Mesenchymal stem cell (in vitro differentiated cells and primary cell): ENCODE measurements at regions not wholly inside any gene's neighbourhood (a gene's known extent, or its start where the extent isn't known, plus 50 kb on each side); places are given as distances from the start of the nearest gene placed in this dataset.

Experiments used
- DNase-seq: peaks from one replicate; pipeline ENCODE4 v3.0.0-alpha.2; 2013
- H2AFZ ChIP-seq: one replicate; pipeline ENCODE4 v1.6.1; 2013; ENCODE audit warnings: low read depth, mild to moderate bottlenecking, control low read depth, inconsistent platforms, low read length, moderate library complexity
- H2AK5ac ChIP-seq: 2 replicates; pipeline ENCODE4 v1.6.1; 2013; ENCODE audit warnings: low read length, moderate library complexity, mild to moderate bottlenecking, inconsistent platforms; ENCODE audit not compliant: severe bottlenecking
- H2BK120ac ChIP-seq: one replicate; pipeline ENCODE4 v1.6.1; 2013; ENCODE audit warnings: low read depth, mild to moderate bottlenecking, inconsistent platforms, low read length, moderate library complexity
- H2BK12ac ChIP-seq, 2 experiments: one replicate each; pipeline ENCODE4 v1.6.1; 2013; ENCODE audit warnings: inconsistent platforms in 2 of 2, low read length in 2 of 2, mild to moderate bottlenecking in 2 of 2, moderate library complexity in 2 of 2, control low read depth in 1 of 2
- H2BK15ac ChIP-seq: one replicate; pipeline ENCODE4 v1.6.1; 2013; ENCODE audit warnings: mild to moderate bottlenecking, low read depth, inconsistent platforms; ENCODE audit not compliant: poor library complexity, severe bottlenecking
- H2BK5ac ChIP-seq: 2 replicates; pipeline ENCODE4 v1.6.1; 2013; ENCODE audit warnings: low read depth, mild to moderate bottlenecking, low read length, control low read depth, inconsistent platforms; ENCODE audit not compliant: poor library complexity, severe bottlenecking
- H3K14ac ChIP-seq, 2 experiments: one replicate each; pipeline ENCODE4 v1.6.1; 2013; ENCODE audit warnings: inconsistent platforms in 2 of 2, low read length in 2 of 2, control low read depth in 1 of 2, mild to moderate bottlenecking in 1 of 2, moderate library complexity in 1 of 2
- H3K18ac ChIP-seq, 2 experiments: one replicate each; pipeline ENCODE4 v1.6.1; 2013; ENCODE audit warnings: inconsistent platforms in 2 of 2, low read length in 2 of 2, control low read depth in 1 of 2, low read depth in 1 of 2, mild to moderate bottlenecking in 1 of 2
- H3K23ac ChIP-seq, 2 experiments: one replicate each; pipeline ENCODE4 v1.6.1; 2013; ENCODE audit warnings: inconsistent platforms in 2 of 2, low read length in 2 of 2, mild to moderate bottlenecking in 2 of 2, moderate library complexity in 2 of 2, control low read depth in 1 of 2
- H3K27ac ChIP-seq: 2 replicates; pipeline ENCODE4 v1.5.1; 2013; ENCODE audit warnings: mild to moderate bottlenecking, moderate library complexity, low read length, control low read depth, inconsistent platforms; ENCODE audit not compliant: poor library complexity, severe bottlenecking
- H3K27me3 ChIP-seq, 2 experiments: 2 replicates each; pipeline versions ENCODE4 v1.6.1 to v1.7.0; 2013; ENCODE audit warnings: low read length in 2 of 2, mild to moderate bottlenecking in 2 of 2, moderate library complexity in 2 of 2, control low read depth in 1 of 2, inconsistent platforms in 1 of 2; ENCODE audit not compliant: control insufficient read depth in 1 of 2, insufficient read depth in 1 of 2
- H3K36me3 ChIP-seq, 2 experiments: 2 replicates each; pipeline versions ENCODE4 v1.6.1 to v1.7.0; 2013; ENCODE audit warnings: low read length in 2 of 2, control low read depth in 1 of 2, inconsistent platforms in 1 of 2, low read depth in 1 of 2, mild to moderate bottlenecking in 1 of 2; ENCODE audit not compliant: insufficient read depth in 2 of 2, control insufficient read depth in 1 of 2
- H3K4ac ChIP-seq, 2 experiments: one replicate each; pipeline ENCODE4 v1.6.1; 2013; ENCODE audit warnings: inconsistent platforms in 2 of 2, low read length in 2 of 2, mild to moderate bottlenecking in 2 of 2, moderate library complexity in 2 of 2, control low read depth in 1 of 2, low read depth in 1 of 2
- H3K4me1 ChIP-seq: 2 replicates; pipeline ENCODE4 v1.6.1; 2013; ENCODE audit warnings: low read depth, low read length, control low read depth; ENCODE audit not compliant: control insufficient read depth, insufficient read depth
- H3K4me2 ChIP-seq: 2 replicates; pipeline ENCODE4 v1.6.1; 2013; ENCODE audit warnings: low read length, mild to moderate bottlenecking, inconsistent platforms; ENCODE audit not compliant: poor library complexity, severe bottlenecking
- H3K4me3 ChIP-seq, 2 experiments: 2 replicates each; pipeline versions ENCODE4 v1.5.1 to v1.7.0; 2013; ENCODE audit warnings: low read length in 2 of 2, mild to moderate bottlenecking in 2 of 2, control low read depth in 1 of 2, low read depth in 1 of 2; ENCODE audit not compliant: insufficient read depth in 1 of 2
- H3K79me1 ChIP-seq: replicated peaks from 2 replicates; pipeline ENCODE4 v1.6.1; 2013; ENCODE audit warnings: mild to moderate bottlenecking, control low read depth, low read length, inconsistent platforms; ENCODE audit not compliant: poor library complexity, severe bottlenecking
- H3K9ac ChIP-seq: 2 replicates; pipeline ENCODE4 v1.7.0; 2013; ENCODE audit warnings: mild to moderate bottlenecking, low read length, moderate library complexity
- H3K9me3 ChIP-seq: 2 replicates; pipeline ENCODE4 v1.7.0; 2013; ENCODE audit warnings: mild to moderate bottlenecking, low read length; ENCODE audit not compliant: control insufficient read depth
- H4K8ac ChIP-seq: one replicate; pipeline ENCODE4 v1.6.1; 2013; ENCODE audit warnings: inconsistent platforms, mild to moderate bottlenecking, low read length, moderate library complexity
- H4K91ac ChIP-seq: one replicate; pipeline ENCODE4 v1.6.1; 2013; ENCODE audit warnings: mild to moderate bottlenecking, low read length, inconsistent platforms
- WGBS: methylation state at CpG from one replicate; pipeline ENCODE4 v1.1.7; 2013; ENCODE audit warnings: mixed read lengths; 5-methylcytosine and 5-hydroxymethylcytosine counted together

DNA sequence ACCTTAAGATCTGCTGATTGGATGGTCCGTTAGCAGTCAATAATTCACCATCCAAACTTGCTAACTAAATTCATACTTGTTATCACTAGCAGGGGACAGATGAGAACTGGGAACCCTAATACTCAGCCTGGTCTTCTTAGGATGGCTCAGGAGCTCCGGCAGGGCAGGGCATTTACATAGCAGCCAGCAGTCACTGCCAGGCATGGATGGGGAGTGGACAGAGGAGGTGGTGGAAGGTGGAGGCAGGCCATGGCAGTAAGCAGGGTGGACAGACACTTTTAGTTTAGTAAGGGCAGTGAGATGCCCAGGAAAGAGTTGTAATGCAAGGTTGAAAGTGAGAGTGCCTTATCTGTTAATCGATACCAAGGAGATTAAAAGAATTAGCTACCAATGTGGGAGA lies 392.2 kb upstream of the CHST9 start:
- Histone ChIP-seq H4K8ac (no peak overlapping the region), H3K36me3 (no peaks in the 10 kb centered on the region), H3K23ac (no peak overlapping the region), H2BK5ac (no peak overlapping the region), H3K4me1 (no peaks in the 10 kb centered on the region), H2BK15ac (no peak overlapping the region), H2AFZ (no peak overlapping the region), H3K4ac (no peak overlapping the region), H4K91ac (no peak overlapping the region), H3K27ac (no peak overlapping the region), H3K4me2 (no peak overlapping the region), H2AK5ac (no peak overlapping the region), H3K79me1 (no peaks in the 10 kb centered on the region), H3K9me3 (peaks cover 8% of the 10 kb centered on the region), H3K4me3 (no peak overlapping the region), H3K27me3 (no peaks in the 10 kb centered on the region), H3K18ac (no peak overlapping the region), H3K14ac (no peak overlapping the region), H3K9ac (no peak overlapping the region), H2BK120ac (no peak overlapping the region), H2BK12ac (no peak overlapping the region)
- WGBS: 87% methylated on average over 3 of the region's 3 CpGs
- DNase-seq: no peak

DNA sequence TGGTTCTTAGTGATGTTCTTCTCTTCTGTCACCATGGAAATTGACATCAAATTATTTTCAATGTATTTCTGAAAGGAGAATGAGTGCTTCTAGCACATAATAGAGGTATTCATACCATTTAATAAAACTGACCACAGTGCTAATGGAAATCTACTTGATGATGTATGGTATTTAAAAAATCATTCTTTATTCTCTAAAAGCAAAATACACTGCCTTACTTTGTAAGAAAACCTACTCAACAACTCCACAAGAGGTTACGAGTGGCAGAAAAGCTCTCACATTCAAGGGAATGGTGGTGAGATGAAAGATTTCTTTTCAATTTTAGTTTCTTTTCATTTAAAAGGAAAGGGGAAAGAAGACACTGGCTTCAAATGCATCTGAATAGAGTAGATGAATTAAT lies 382.3 kb upstream of the CHST9 start:
- no peak overlapping the region for H3K27ac ChIP-seq
- no peaks in the 10 kb centered on the region for H3K27me3 ChIP-seq
- H4K91ac ChIP-seq: no peak overlapping the region
- no peak overlapping the region for H2BK15ac ChIP-seq
- no peak overlapping the region for H3K4me2 ChIP-seq
- H3K9ac ChIP-seq: no peak overlapping the region
- H3K14ac ChIP-seq: no peak overlapping the region
- H2BK12ac ChIP-seq: no peak overlapping the region
- WGBS: 100% methylated on average over 1 of the region's 1 CpG
- H3K79me1 ChIP-seq: no peaks in the 10 kb centered on the region
- H3K9me3 ChIP-seq: no peaks in the 10 kb centered on the region
- no peak overlapping the region for H3K4ac ChIP-seq
- DNase-seq: no peak
- no peaks in the 10 kb centered on the region for H3K36me3 ChIP-seq
- H3K4me1 ChIP-seq: no peaks in the 10 kb centered on the region
- H3K23ac ChIP-seq: no peak overlapping the region
- no peak overlapping the region for H2AFZ ChIP-seq
- no peak overlapping the region for H2AK5ac ChIP-seq
- H4K8ac ChIP-seq: no peak overlapping the region
- no peak overlapping the region for H3K4me3 ChIP-seq
- no peak overlapping the region for H2BK120ac ChIP-seq
- H3K18ac ChIP-seq: no peak overlapping the region
- H2BK5ac ChIP-seq: no peak overlapping the region

DNA sequence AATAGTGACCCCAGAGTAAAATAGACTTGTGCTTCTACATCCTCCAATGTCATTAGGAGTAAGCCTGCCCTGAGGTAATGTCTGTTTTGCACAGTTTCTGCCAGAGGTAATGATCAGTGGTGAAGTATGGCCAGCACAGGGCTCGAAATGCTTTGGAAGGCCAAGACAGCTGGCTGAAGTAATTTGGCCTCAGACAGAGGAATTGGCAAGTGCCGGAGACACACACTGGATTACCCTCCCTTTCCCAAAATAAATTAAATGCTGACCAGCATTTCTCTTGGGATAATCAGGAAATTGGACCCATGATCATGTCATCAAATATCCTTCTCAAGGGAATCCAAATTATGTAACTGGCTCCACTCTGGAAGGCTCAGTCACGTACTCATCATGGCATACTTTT lies 379.0 kb upstream of the CHST9 start:
- Histone ChIP-seq H3K27me3 (no peaks in the 10 kb centered on the region), H2BK120ac (no peak overlapping the region), H3K4me1 (no peaks in the 10 kb centered on the region), H3K18ac (no peak overlapping the region), H3K23ac (no peak overlapping the region), H2BK5ac (no peak overlapping the region), H3K36me3 (no peaks in the 10 kb centered on the region), H3K9ac (no peak overlapping the region), H3K27ac (no peak overlapping the region), H3K4ac (no peak overlapping the region), H2BK15ac (no peak overlapping the region), H3K79me1 (no peaks in the 10 kb centered on the region), H2AFZ (no peak overlapping the region), H4K91ac (no peak overlapping the region), H2AK5ac (no peak overlapping the region), H3K14ac (no peak overlapping the region), H4K8ac (no peak overlapping the region), H3K4me2 (no peak overlapping the region), H3K9me3 (no peaks in the 10 kb centered on the region), H2BK12ac (no peak overlapping the region), H3K4me3 (no peak overlapping the region)
- WGBS: 83% methylated on average over 3 of the region's 3 CpGs
- DNase-seq: no peak

DNA sequence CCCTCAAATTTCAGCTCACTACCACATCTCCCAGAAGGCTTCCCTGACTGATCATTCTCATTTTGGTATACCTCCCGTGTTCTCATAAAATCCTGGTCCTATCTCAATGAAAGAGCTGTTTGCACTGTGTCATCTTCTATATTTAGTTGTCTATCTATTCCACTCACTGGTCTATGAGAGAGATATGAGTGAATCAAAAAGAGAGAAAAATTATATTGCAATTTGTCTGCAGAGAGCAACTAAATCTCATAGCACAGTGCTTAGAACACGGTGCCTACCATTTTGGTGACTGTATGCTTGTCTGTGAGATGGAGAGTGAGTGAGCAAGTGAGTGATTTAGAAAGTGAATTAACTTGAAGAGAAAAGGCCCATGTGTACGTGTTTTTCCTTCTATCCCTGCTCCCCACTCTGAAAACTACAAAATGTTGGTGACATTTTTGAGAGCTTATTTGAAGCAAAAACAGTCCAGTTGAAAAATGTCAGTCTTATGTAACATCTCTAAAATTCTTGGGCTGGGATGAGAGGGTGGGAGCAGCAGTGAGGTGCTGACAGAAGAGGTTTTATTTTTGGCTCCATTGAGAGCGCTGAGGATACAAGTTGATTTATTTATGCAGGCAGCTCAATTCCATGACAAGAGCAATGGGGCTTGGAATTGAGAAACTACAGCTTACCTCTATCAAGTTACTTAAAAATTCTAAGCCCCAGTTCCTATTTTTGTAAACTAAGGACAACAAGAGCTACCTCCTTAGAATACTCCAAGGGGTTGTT lies 373.5 kb upstream of the CHST9 start:
- Histone ChIP-seq H3K9ac (no peak overlapping the region), H4K8ac (no peak overlapping the region), H3K14ac (no peak overlapping the region), H3K23ac (no peak overlapping the region), H3K79me1 (no peaks in the 10 kb centered on the region), H2BK15ac (no peak overlapping the region), H2AFZ (no peak overlapping the region), H3K36me3 (no peaks in the 10 kb centered on the region), H3K9me3 (no peaks in the 10 kb centered on the region), H3K4me2 (no peak overlapping the region), H4K91ac (no peak overlapping the region), H3K27ac (no peak overlapping the region), H3K4ac (no peak overlapping the region), H2BK12ac (no peak overlapping the region), H3K4me3 (no peak overlapping the region), H3K4me1 (no peaks in the 10 kb centered on the region), H2BK120ac (no peak overlapping the region), H3K18ac (no peak overlapping the region), H2BK5ac (no peak overlapping the region), H3K27me3 (no peaks in the 10 kb centered on the region), H2AK5ac (no peak overlapping the region)
- WGBS: 77% methylated on average over 3 of the region's 4 CpGs
- DNase-seq: no peak
